ENCODE measurements at regions not wholly inside any gene's neighbourhood (a gene's known extent, or its start where the extent isn't known, plus 50 kb on each side); places are given as distances from the start of the nearest gene placed in this dataset.

DNA sequence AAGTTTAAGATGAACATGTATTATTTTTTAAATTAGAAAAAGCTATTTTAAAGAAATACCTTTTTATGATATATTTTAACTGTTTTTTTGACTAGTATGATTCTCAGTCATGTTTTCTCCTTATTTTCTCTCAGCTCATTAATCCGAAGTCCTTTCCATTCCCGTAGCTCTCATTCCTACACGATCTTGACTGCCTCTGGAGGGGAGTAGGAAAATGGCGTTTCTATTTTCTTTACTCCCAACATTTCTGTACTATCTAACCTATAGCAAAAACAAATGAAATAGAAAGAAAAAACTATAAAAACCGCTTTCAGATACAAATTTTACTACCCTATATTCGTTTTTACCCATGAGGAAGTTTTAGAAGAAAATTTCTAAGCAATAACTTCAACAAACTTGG, 343.8 kb downstream of the RBM26 start:
- Histone ChIP-seq H3K4me3 (ENCODE audit: insufficient read depth, low read length, poor library complexity, severe bottlenecking) (no peak overlapping the region), H3F3A (ENCODE audit: insufficient read depth) (no peaks in the 10 kb centered on the region), H3K36me3 (ENCODE audit: low read length) (no peaks in the 10 kb centered on the region), H2AFZ (ENCODE audit: low read depth, low read length, severe bottlenecking) (no peak overlapping the region), H3K9ac (ENCODE audit: low read length) (no peak overlapping the region), H3K27ac (ENCODE audit: low read depth, low read length) (no peak overlapping the region), H3K4me2 (ENCODE audit: low read depth, low read length, poor library complexity, severe bottlenecking) (no peak overlapping the region), H3K79me2 (ENCODE audit: insufficient read depth, low read length) (no peaks in the 10 kb centered on the region), H4K20me1 (ENCODE audit: low read depth, low read length) (no peaks in the 10 kb centered on the region), H3K9me2 (replicated peaks; ENCODE audit: insufficient read depth, low read length) (no peaks in the 10 kb centered on the region), H3K9me3 (ENCODE audit: insufficient read depth, low read length) (no peaks in the 10 kb centered on the region), H3K27me3 (ENCODE audit: low read length) (no peaks in the 10 kb centered on the region)
- TF ChIP-seq EZH2phosphoT487 (conservative IDR thresholded peaks at IDR 0.05; ENCODE audit: low read length) = no peak
- TF ChIP-seq, protein P1, sequence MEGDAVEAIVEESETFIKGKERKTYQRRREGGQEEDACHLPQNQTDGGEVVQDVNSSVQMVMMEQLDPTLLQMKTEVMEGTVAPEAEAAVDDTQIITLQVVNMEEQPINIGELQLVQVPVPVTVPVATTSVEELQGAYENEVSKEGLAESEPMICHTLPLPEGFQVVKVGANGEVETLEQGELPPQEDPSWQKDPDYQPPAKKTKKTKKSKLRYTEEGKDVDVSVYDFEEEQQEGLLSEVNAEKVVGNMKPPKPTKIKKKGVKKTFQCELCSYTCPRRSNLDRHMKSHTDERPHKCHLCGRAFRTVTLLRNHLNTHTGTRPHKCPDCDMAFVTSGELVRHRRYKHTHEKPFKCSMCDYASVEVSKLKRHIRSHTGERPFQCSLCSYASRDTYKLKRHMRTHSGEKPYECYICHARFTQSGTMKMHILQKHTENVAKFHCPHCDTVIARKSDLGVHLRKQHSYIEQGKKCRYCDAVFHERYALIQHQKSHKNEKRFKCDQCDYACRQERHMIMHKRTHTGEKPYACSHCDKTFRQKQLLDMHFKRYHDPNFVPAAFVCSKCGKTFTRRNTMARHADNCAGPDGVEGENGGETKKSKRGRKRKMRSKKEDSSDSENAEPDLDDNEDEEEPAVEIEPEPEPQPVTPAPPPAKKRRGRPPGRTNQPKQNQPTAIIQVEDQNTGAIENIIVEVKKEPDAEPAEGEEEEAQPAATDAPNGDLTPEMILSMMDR (IDR thresholded peaks at IDR 0.05; ENCODE audit: insufficient read depth, low read length, poor library complexity, severe bottlenecking) = no peak

DNA sequence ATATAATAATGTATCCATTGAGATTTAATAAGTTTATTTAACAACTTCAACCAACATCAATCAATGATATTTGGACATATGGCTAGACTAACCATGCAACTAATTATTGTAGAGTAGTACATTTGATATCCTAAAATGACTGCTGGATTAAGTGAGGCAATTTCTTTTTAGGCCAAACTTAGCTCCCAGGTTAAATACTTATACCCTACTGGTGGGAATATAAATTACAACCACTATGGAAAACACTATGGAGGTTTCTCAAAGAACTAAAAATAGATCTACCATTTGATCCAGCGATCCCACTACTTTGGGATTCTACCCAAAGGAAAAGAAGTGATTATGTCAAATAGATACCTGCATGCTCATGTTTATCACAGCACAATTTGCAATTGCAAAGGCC, 345.8 kb downstream of the RBM26 start:
- Histone ChIP-seq H3K27ac (ENCODE audit: low read depth, low read length) (no peak overlapping the region), H3K36me3 (ENCODE audit: low read length) (no peaks in the 10 kb centered on the region), H4K20me1 (ENCODE audit: low read depth, low read length) (no peaks in the 10 kb centered on the region), H2AFZ (ENCODE audit: low read depth, low read length, severe bottlenecking) (no peak overlapping the region), H3K9me3 (ENCODE audit: insufficient read depth, low read length) (no peaks in the 10 kb centered on the region), H3K4me3 (ENCODE audit: insufficient read depth, low read length, poor library complexity, severe bottlenecking) (no peak overlapping the region), H3K4me2 (ENCODE audit: low read depth, low read length, poor library complexity, severe bottlenecking) (no peak overlapping the region), H3K9ac (ENCODE audit: low read length) (no peak overlapping the region), H3K27me3 (ENCODE audit: low read length) (no peaks in the 10 kb centered on the region), H3K9me2 (replicated peaks; ENCODE audit: insufficient read depth, low read length) (no peaks in the 10 kb centered on the region), H3K79me2 (ENCODE audit: insufficient read depth, low read length) (no peaks in the 10 kb centered on the region), H3F3A (ENCODE audit: insufficient read depth) (no peaks in the 10 kb centered on the region)
- TF ChIP-seq, protein P1 (IDR thresholded peaks at IDR 0.05; ENCODE audit: insufficient read depth, low read length, poor library complexity, severe bottlenecking) = no peak
- TF ChIP-seq EZH2phosphoT487 (conservative IDR thresholded peaks at IDR 0.05; ENCODE audit: low read length) = no peak

DNA sequence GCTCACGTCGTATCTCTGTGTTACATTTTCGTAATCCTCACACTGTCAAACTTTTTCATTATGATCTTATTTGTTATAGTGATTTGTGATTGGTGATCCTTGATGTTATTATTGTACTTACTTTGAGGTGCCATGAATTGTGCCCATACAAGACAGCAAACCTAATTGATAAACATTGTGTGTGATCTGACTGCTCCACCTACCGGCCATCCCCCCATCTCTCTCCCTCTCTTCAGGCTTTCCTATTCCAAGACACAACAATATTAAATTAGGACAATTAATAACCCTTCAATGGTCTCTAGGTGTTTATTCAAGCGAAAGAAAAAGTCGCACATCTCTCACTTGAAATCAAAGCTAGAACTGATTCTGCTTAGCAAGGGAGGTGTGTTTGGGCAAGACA, 349.3 kb downstream of the RBM26 start:
- H3K79me2 ChIP-seq (ENCODE audit: insufficient read depth, low read length) = no peaks in the 10 kb centered on the region
- H3K4me2 ChIP-seq (ENCODE audit: low read depth, low read length, poor library complexity, severe bottlenecking) = no peak overlapping the region
- H3K9me2 ChIP-seq (replicated peaks; ENCODE audit: insufficient read depth, low read length) = no peaks in the 10 kb centered on the region
- no peaks in the 10 kb centered on the region for H3F3A ChIP-seq (ENCODE audit: insufficient read depth)
- no peak for TF ChIP-seq EZH2phosphoT487 (conservative IDR thresholded peaks at IDR 0.05; ENCODE audit: low read length)
- TF ChIP-seq, protein P1 (IDR thresholded peaks at IDR 0.05; ENCODE audit: insufficient read depth, low read length, poor library complexity, severe bottlenecking) = no peak
- no peak overlapping the region for H3K4me3 ChIP-seq (ENCODE audit: insufficient read depth, low read length, poor library complexity, severe bottlenecking)
- no peak overlapping the region for H3K9ac ChIP-seq (ENCODE audit: low read length)
- H4K20me1 ChIP-seq (ENCODE audit: low read depth, low read length) = no peaks in the 10 kb centered on the region
- no peak overlapping the region for H2AFZ ChIP-seq (ENCODE audit: low read depth, low read length, severe bottlenecking)
- no peaks in the 10 kb centered on the region for H3K27me3 ChIP-seq (ENCODE audit: low read length)
- H3K9me3 ChIP-seq (ENCODE audit: insufficient read depth, low read length) = no peaks in the 10 kb centered on the region
- H3K36me3 ChIP-seq (ENCODE audit: low read length) = no peaks in the 10 kb centered on the region
- no peak overlapping the region for H3K27ac ChIP-seq (ENCODE audit: low read depth, low read length)
